CD8-positive, alpha-beta memory T cell (primary cell): ENCODE measurements at regions not wholly inside any gene's neighbourhood (a gene's known extent, or its start where the extent isn't known, plus 50 kb on each side); places are given as distances from the start of the nearest gene placed in this dataset.
"Not testable (repeated sequence)": the region's sequence is repeated elsewhere in the genome, so short reads cannot be mapped to it uniquely, and the experiment has no call there.

Experiments used
- CTCF ChIA-PET: fragments of 350-600 bp; sonication (Branson Sonifier 250); formaldehyde crosslinking; loops from one replicate; lab custom pipeline; 2021; ENCODE audit warnings: antibody characterized with exemption; lab: Charles Lee
- POLR2A ChIA-PET: fragments of 350-600 bp; sonication (Branson Sonifier 250); formaldehyde crosslinking; loops from one replicate; lab custom pipeline; 2021; ENCODE audit warnings: antibody characterized with exemption; lab: Charles Lee
- DNase-seq, 5 donors: peaks; one replicate each; pipeline versions ENCODE4 v3.0.0 to v3.0.0-alpha.2; 2020 to 2022; ENCODE audit warnings: mixed read lengths in 1 of 5
- H3K27ac ChIP-seq: one replicate; pipeline ENCODE4 v1.7.0; 2013; ENCODE audit warnings: low read depth, mild to moderate bottlenecking, low read length, moderate library complexity
- H3K27me3 ChIP-seq: 2 replicates; pipeline ENCODE4 v1.7.0; 2013; ENCODE audit warnings: low read length, mild to moderate bottlenecking; ENCODE audit not compliant: insufficient read depth, poor library complexity, severe bottlenecking
- H3K36me3 ChIP-seq: 2 replicates; pipeline ENCODE4 v1.7.0; 2013; ENCODE audit warnings: mild to moderate bottlenecking, low read length, moderate library complexity; ENCODE audit not compliant: insufficient read depth
- H3K4me1 ChIP-seq: 2 replicates; pipeline ENCODE4 v1.7.0; 2013; ENCODE audit warnings: mild to moderate bottlenecking, low read length, moderate library complexity; ENCODE audit not compliant: insufficient read depth
- H3K4me3 ChIP-seq: 2 replicates; pipeline ENCODE4 v1.7.0; 2013; ENCODE audit warnings: mild to moderate bottlenecking, low read length
- H3K9me3 ChIP-seq: 2 replicates; pipeline ENCODE4 v1.7.0; 2013; ENCODE audit warnings: mild to moderate bottlenecking, low read length
- H3K27ac Mint-ChIP-seq, 8 donors: one replicate each; pipeline ENCODE4 v1.8.0; 2020 to 2021; ENCODE audit warnings: mixed read lengths in 8 of 8, mild to moderate bottlenecking in 6 of 8, inconsistent platforms in 3 of 8, moderate library complexity in 3 of 8
- H3K27me3 Mint-ChIP-seq, 2 donors: one replicate each; pipeline ENCODE4 v1.8.0; 2020 to 2021; ENCODE audit warnings: mixed read lengths in 2 of 2, mild to moderate bottlenecking in 1 of 2, moderate library complexity in 1 of 2
- H3K36me3 Mint-ChIP-seq, 3 donors: one replicate each; pipeline ENCODE4 v1.8.0; 2020 to 2021; ENCODE audit warnings: mixed read lengths in 3 of 3, inconsistent platforms in 1 of 3, mild to moderate bottlenecking in 1 of 3
- H3K4me1 Mint-ChIP-seq, 3 donors: one replicate each; pipeline ENCODE4 v1.8.0; 2020 to 2021; ENCODE audit warnings: mixed read lengths in 3 of 3, inconsistent platforms in 1 of 3, mild to moderate bottlenecking in 1 of 3
- H3K4me3 Mint-ChIP-seq, 7 donors: one replicate each; pipeline ENCODE4 v1.8.0; 2020 to 2021; ENCODE audit warnings: mixed read lengths in 7 of 7, mild to moderate bottlenecking in 6 of 7, moderate library complexity in 4 of 7, inconsistent platforms in 2 of 7
- H3K9me3 Mint-ChIP-seq, 5 donors: one replicate each; pipeline ENCODE4 v1.8.0; 2020 to 2022; ENCODE audit warnings: mixed read lengths in 5 of 5, mild to moderate bottlenecking in 3 of 5, moderate library complexity in 2 of 5, inconsistent platforms in 1 of 5

- H3K27ac ChIP-seq, H3K4me1 ChIP-seq, H3K36me3 Mint-ChIP-seq, H3K4me3 Mint-ChIP-seq, CTCF ChIA-PET, H3K4me3 ChIP-seq, H3K27me3 Mint-ChIP-seq, H3K9me3 ChIP-seq, H3K27me3 ChIP-seq, H3K9me3 Mint-ChIP-seq, H3K36me3 ChIP-seq, DNase-seq, H3K4me1 Mint-ChIP-seq, POLR2A ChIA-PET: not testable (repeated sequence)
- H3K27ac Mint-ChIP-seq = peak overlapping the region in 1 of 8 donors; percentile 68
Measured at GRCh38 chrX:79827611-79828010, 186.9 kb upstream of the TBX22 start.

- H3K9me3 ChIP-seq, CTCF ChIA-PET, H3K4me1 ChIP-seq, H3K36me3 ChIP-seq, DNase-seq, H3K27ac Mint-ChIP-seq, H3K27ac ChIP-seq, POLR2A ChIA-PET, H3K36me3 Mint-ChIP-seq, H3K27me3 ChIP-seq, H3K4me3 ChIP-seq, H3K4me3 Mint-ChIP-seq, H3K9me3 Mint-ChIP-seq, H3K4me1 Mint-ChIP-seq, H3K27me3 Mint-ChIP-seq: not testable (repeated sequence)
Measured at GRCh38 chrX:79850114-79850513, 164.4 kb upstream of the TBX22 start.

GRCh38 chrX:79854469-79854868 is 160.1 kb upstream of the TBX22 start:
- Histone ChIP-seq H3K4me3 (no peak overlapping the region), H3K27me3 (no peaks in the 10 kb centered on the region), H3K4me1 (no peaks in the 10 kb centered on the region), H3K27ac (no peak overlapping the region), H3K9me3 (no peaks in the 10 kb centered on the region), H3K36me3 (no peaks in the 10 kb centered on the region)
- DNase-seq = no peak
- Mint-ChIP-seq H3K27ac (no peak overlapping the region), H3K36me3 (no peaks in the 10 kb centered on the region), H3K4me3 (no peak overlapping the region), H3K4me1 (no peaks in the 10 kb centered on the region), H3K27me3 (peaks cover 0 to 2% of the 10 kb centered on the region in 2 donors), H3K9me3 (peaks cover 0 to 2% (median 0%) of the 10 kb centered on the region in 5 donors)
- CTCF ChIA-PET = no interaction called here
- POLR2A ChIA-PET = no interaction called here
